GM18858 (cell line): ENCODE measurements at regions not wholly inside any gene's neighbourhood (a gene's known extent, or its start where the extent isn't known, plus 50 kb on each side); places are given as distances from the start of the nearest gene placed in this dataset.
A peak's percentile ranks its signal among the peaks of the same experiment; 100 is the strongest.

Experiments
- ATAC-seq: cut with Tn5 transposase; IDR thresholded peaks from one replicate; pipeline ENCODE4 v1.9.1; 2021; ENCODE audit not compliant: unreplicated experiment

- no peak for ATAC-seq
These were observed 353.9 kb upstream of the RARB start for GRCh38 chr3:25074149-25074548.

- no peak for ATAC-seq
These were observed 347.6 kb upstream of the RARB start for GRCh38 chr3:25080461-25080860.

- ATAC-seq: no peak
These were observed 344.0 kb upstream of the RARB start for GRCh38 chr3:25084016-25084415.

GRCh38 chr3:25086721-25087120 is 341.3 kb upstream of the RARB start:
- ATAC-seq: no peak

- no peak for ATAC-seq
These were observed 339.8 kb upstream of the RARB start for GRCh38 chr3:25088284-25088683.

- ATAC-seq: no peak
These were observed 337.2 kb upstream of the RARB start for GRCh38 chr3:25090698-25091453.

GRCh38 chr3:25091934-25092333 is 336.1 kb upstream of the RARB start:
- ATAC-seq: no peak

GRCh38 chr3:25094932-25095685 is 333.0 kb upstream of the RARB start:
- no peak for ATAC-seq

GRCh38 chr3:25096536-25096935 is 331.5 kb upstream of the RARB start:
- ATAC-seq: no peak

- ATAC-seq: peak; percentile 40
These were observed 331.0 kb upstream of the RARB start for GRCh38 chr3:25097023-25097422.

- ATAC-seq: no peak
These were observed 328.4 kb upstream of the RARB start for GRCh38 chr3:25099666-25100065.

- no peak for ATAC-seq
These were observed 324.7 kb upstream of the RARB start for GRCh38 chr3:25103391-25103790.

- ATAC-seq: no peak
These were observed 320.0 kb upstream of the RARB start for GRCh38 chr3:25107918-25108617.

- ATAC-seq: no peak
These were observed 317.4 kb upstream of the RARB start for GRCh38 chr3:25110642-25111041.

GRCh38 chr3:25113891-25114290 is 314.2 kb upstream of the RARB start:
- ATAC-seq: no peak

- no peak for ATAC-seq
These were observed 313.5 kb upstream of the RARB start for GRCh38 chr3:25114532-25114931.

GRCh38 chr3:25117005-25117593 is 311.0 kb upstream of the RARB start:
- ATAC-seq: no peak

- no peak for ATAC-seq
These were observed 308.4 kb upstream of the RARB start for GRCh38 chr3:25119682-25120081.

GRCh38 chr3:25120665-25121064 is 307.4 kb upstream of the RARB start:
- no peak for ATAC-seq

- no peak for ATAC-seq
These were observed 302.9 kb upstream of the RARB start for GRCh38 chr3:25125201-25125600.

- ATAC-seq: no peak
These were observed 299.3 kb upstream of the RARB start for GRCh38 chr3:25128735-25129134.
